ENCODE measurements at regions not wholly inside any gene's neighbourhood (a gene's known extent, or its start where the extent isn't known, plus 50 kb on each side); places are given as distances from the start of the nearest gene placed in this dataset.

DNA sequence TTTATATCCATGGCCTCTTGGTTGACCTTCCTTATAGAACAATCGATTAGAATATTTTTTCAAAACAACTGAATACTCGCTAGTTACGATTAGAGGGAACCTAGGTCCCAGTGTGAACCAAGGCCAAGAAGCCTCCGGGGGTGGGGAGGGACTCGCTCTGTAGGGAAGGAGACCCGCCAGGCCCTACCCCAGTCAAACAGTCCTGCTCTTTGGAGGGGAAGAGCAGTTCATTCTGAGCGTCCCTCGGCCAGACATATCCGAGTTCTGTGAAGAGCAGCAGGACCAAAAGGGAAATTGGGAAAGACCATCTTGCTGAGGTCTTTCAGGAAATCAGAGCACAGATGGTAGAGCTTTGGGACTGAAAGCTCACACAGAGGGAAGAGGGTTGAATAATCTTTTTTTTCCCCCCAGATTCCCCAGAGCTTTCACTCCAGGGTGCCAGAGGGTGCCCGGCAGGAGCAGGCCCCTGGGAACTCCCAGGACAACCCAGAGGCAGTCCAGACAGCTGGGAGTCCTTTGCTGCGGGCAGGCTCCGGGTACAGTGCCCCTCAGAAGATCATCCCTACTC lies 137.2 kb upstream of the HES1 start:
- DNase-seq (ENCODE audit: low read depth, low spot score) (no peak), FAIRE-seq (no peak)
- Histone ChIP-seq H3K9ac (ENCODE audit: control insufficient read depth, extremely low read depth, insufficient read depth, low read length) (no peak overlapping the region), H2AFZ (ENCODE audit: control insufficient read depth, low read length) (no peak overlapping the region), H3K27ac (ENCODE audit: control insufficient read depth, insufficient read depth, low read length) (no peak overlapping the region), H3K36me3 (ENCODE audit: control insufficient read depth in 2 of 2, extremely low read depth in 1 of 2, insufficient read depth in 2 of 2, low read length in 2 of 2) (no peaks in the 10 kb centered on the region), H4K20me1 (ENCODE audit: control insufficient read depth, extremely low read depth, insufficient read depth, low read length) (no peaks in the 10 kb centered on the region), H3K4me2 (ENCODE audit: control insufficient read depth, extremely low read depth, insufficient read depth, low read depth, low read length) (no peak overlapping the region), H3K4me3 (ENCODE audit: control insufficient read depth in 2 of 3, extremely low read depth in 1 of 3, insufficient read depth in 2 of 3, low read depth in 1 of 3, low read length in 3 of 3) (no peak overlapping the region), H3K9me3 (ENCODE audit: control insufficient read depth, low read depth, low read length) (no peaks in the 10 kb centered on the region), H3K9me1 (ENCODE audit: control insufficient read depth, extremely low read depth, insufficient read depth, low read length) (no peaks in the 10 kb centered on the region), H3K27me3 (ENCODE audit: control insufficient read depth, extremely low read depth, insufficient read depth, low read length) (no peaks in the 10 kb centered on the region), H3K4me1 (ENCODE audit: control insufficient read depth, extremely low read depth, insufficient read depth, low read length) (peaks cover 12% of the 10 kb centered on the region), H3K79me2 (ENCODE audit: control insufficient read depth, insufficient read depth, low read length) (no peaks in the 10 kb centered on the region)
- dilution Hi-C loops (cut with MboI; ENCODE audit: extremely low pct_ligation_motif_present, low sequenced_read_pairs), result no loop called here
- TF ChIP-seq EZH2 (IDR thresholded peaks at IDR 0.05; ENCODE audit: low read length), result no peak
- TF ChIP-seq, protein P1, sequence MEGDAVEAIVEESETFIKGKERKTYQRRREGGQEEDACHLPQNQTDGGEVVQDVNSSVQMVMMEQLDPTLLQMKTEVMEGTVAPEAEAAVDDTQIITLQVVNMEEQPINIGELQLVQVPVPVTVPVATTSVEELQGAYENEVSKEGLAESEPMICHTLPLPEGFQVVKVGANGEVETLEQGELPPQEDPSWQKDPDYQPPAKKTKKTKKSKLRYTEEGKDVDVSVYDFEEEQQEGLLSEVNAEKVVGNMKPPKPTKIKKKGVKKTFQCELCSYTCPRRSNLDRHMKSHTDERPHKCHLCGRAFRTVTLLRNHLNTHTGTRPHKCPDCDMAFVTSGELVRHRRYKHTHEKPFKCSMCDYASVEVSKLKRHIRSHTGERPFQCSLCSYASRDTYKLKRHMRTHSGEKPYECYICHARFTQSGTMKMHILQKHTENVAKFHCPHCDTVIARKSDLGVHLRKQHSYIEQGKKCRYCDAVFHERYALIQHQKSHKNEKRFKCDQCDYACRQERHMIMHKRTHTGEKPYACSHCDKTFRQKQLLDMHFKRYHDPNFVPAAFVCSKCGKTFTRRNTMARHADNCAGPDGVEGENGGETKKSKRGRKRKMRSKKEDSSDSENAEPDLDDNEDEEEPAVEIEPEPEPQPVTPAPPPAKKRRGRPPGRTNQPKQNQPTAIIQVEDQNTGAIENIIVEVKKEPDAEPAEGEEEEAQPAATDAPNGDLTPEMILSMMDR (optimal IDR thresholded peaks at IDR 0.05 in 1 of 3, IDR thresholded peaks at IDR 0.05 in 1 of 3, conservative IDR thresholded peaks at IDR 0.05 in 1 of 3; ENCODE audit: extremely low read depth in 1 of 3, insufficient read depth in 2 of 3, low read length in 3 of 3), result no peak

DNA sequence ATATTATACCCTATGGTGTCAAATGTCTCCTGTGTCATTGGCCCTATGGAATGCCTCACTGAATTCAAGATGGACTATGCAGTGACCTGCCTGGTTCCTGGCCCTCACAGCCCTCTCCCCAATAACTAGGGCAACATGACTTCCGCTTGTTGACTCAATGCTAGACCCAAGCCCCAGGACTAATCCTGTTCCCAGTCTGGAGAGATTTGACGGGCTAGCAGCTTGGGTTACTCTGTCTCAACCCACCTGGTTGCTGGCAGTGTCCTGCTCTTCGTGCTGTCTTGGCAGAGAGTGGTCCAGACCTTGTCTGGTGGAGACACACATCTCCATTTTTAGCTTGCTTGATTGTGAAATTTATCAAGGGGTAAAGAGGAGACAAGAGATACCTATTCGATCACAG lies 135.8 kb upstream of the HES1 start:
- Histone ChIP-seq H3K79me2 (ENCODE audit: control insufficient read depth, insufficient read depth, low read length) (no peaks in the 10 kb centered on the region), H3K9me3 (ENCODE audit: control insufficient read depth, low read depth, low read length) (no peaks in the 10 kb centered on the region), H3K27me3 (ENCODE audit: control insufficient read depth, extremely low read depth, insufficient read depth, low read length) (no peaks in the 10 kb centered on the region), H3K36me3 (ENCODE audit: control insufficient read depth in 2 of 2, extremely low read depth in 1 of 2, insufficient read depth in 2 of 2, low read length in 2 of 2) (no peaks in the 10 kb centered on the region), H3K4me1 (ENCODE audit: control insufficient read depth, extremely low read depth, insufficient read depth, low read length) (peaks cover 19% of the 10 kb centered on the region), H4K20me1 (ENCODE audit: control insufficient read depth, extremely low read depth, insufficient read depth, low read length) (no peaks in the 10 kb centered on the region), H3K9me1 (ENCODE audit: control insufficient read depth, extremely low read depth, insufficient read depth, low read length) (no peaks in the 10 kb centered on the region), H3K9ac (ENCODE audit: control insufficient read depth, extremely low read depth, insufficient read depth, low read length) (no peak overlapping the region), H3K4me3 (ENCODE audit: control insufficient read depth in 2 of 3, extremely low read depth in 1 of 3, insufficient read depth in 2 of 3, low read depth in 1 of 3, low read length in 3 of 3) (no peak overlapping the region), H3K4me2 (ENCODE audit: control insufficient read depth, extremely low read depth, insufficient read depth, low read depth, low read length) (no peak overlapping the region), H3K27ac (ENCODE audit: control insufficient read depth, insufficient read depth, low read length) (no peak overlapping the region), H2AFZ (ENCODE audit: control insufficient read depth, low read length) (no peak overlapping the region)
- no peak for DNase-seq (ENCODE audit: low read depth, low spot score)
- TF ChIP-seq, protein P1 (optimal IDR thresholded peaks at IDR 0.05 in 1 of 3, IDR thresholded peaks at IDR 0.05 in 1 of 3, conservative IDR thresholded peaks at IDR 0.05 in 1 of 3; ENCODE audit: extremely low read depth in 1 of 3, insufficient read depth in 2 of 3, low read length in 3 of 3), result no peak
- TF ChIP-seq EZH2 (IDR thresholded peaks at IDR 0.05; ENCODE audit: low read length), result no peak
- FAIRE-seq, result no peak
- dilution Hi-C loops (cut with MboI; ENCODE audit: extremely low pct_ligation_motif_present, low sequenced_read_pairs), result no loop called here

Data from keratinocyte (primary cell).